HTR-8/SVneo (cell line): ENCODE measurements at regions not wholly inside any gene's neighbourhood (a gene's known extent, or its start where the extent isn't known, plus 50 kb on each side); places are given as distances from the start of the nearest gene placed in this dataset.

Experiments
- DNase-seq: peaks from one replicate; pipeline ENCODE4 v3.0.0; 2011; ENCODE audit warnings: low spot score, mixed read lengths; ENCODE audit not compliant: insufficient read length
- FAIRE-seq: peaks from 2 replicates; lab custom pipeline; 2011; peaks lifted over from hg19 to GRCh38; lab: Jason Lieb, UNC

DNA sequence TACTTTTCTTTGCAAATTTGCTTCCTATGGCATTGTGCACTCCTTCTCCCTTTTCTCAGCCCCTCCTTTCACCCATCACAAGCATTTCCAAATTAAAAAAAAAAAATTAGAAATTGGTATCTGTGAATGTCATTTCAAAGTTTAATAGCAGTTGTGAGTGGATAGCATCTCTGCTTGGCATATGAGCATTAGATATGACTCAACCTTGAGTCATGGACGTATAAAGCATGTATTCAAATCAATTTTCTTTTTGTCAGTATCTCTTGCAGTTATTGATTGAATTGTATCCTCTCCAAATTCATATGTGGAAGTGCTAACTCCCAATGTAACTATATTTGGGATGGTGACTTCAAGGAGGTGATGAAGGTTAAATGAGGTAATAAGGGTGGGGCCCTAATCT, 60.1 kb upstream of the MAP3K7 start:
- FAIRE-seq, result no peak

DNA sequence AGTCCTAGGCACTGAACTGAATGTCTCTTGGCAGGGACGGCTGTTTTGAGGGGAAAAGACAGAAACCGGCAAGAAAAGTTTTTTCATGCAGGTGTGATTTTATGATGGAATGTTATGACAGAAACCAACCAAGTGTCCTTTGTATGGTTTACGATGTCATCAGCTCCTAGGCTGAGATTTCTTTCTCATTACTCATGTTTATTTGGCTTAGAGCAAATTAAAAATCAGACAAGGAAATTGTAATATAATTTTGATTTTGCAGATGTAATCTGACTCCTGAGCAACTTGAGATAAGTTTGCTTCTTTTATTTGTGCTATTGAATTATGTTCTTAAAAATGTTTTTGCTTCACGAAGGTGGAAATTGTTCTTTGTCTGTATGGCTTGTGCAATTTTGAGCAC, 58.8 kb upstream of the MAP3K7 start:
- no peak for FAIRE-seq

More for the DNA sequence above, 60.1 kb upstream of the MAP3K7 start:
- no peak for DNase-seq

DNA sequence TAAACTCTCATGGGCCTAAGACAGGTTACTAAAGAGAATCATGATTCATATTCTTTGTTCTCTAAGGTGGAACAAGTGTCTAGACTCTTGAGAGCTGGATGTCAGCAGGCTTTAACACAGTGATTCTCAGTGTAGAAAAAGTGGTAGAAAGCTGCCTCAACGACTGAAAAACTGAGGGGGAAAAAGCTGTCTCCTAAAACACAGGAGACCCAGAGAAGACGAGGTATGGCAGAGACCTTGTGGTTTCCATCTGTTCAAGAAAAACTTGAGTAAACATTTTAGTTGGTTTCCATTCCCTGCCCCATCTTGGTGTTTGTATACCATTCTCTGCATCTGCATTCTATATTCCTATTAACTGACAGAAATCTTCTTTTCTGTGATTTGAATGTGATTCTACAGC, 57.6 kb upstream of the MAP3K7 start:
- FAIRE-seq (no peak), DNase-seq (no peak)

More for the DNA sequence above, 58.8 kb upstream of the MAP3K7 start:
- DNase-seq, result no peak

DNA sequence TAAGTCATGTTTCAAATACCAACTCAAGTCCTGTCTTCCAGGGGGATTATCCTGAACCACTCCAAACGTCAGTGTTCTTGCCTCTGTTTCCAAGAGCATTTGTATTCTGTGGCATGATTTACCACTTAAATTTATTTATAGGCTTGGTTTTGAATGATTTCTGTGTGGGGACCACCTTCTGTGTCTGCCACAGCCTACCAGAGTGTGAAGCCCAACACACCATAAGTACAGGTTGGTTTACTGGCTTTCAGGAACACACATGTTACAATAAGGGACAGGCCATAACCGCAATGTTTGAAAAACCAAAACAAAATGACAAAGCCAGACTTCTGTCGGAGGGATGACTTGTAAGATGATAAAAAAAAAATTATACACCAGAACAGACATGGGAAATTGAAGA, 56.5 kb upstream of the MAP3K7 start:
- DNase-seq (no peak), FAIRE-seq (no peak)

DNA sequence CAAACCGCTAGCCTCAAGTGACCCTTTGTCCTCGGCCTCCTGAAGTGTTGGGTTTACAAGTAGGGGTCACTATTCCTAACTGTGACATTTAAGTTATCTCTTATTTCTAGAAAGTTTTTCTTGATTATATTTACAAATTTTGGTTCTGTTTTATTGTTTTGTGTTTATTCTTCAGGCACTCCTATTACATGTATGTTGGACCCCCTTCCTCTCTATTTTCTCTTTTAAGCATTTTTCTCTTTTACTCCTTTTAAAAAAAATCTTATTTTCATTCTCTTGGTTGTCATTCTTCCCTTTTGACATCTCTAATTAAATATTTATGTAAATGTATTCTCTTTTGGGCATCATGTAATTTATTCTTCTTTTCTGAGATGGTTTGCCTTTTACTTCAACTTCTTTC, 50.4 kb upstream of the MAP3K7 start:
- DNase-seq (no peak), FAIRE-seq (no peak)
